ENCODE measurements at regions not wholly inside any gene's neighbourhood (a gene's known extent, or its start where the extent isn't known, plus 50 kb on each side); places are given as distances from the start of the nearest gene placed in this dataset.

GRCh38 chr3:30271781-30272180 is 334.6 kb upstream of the TGFBR2 start:
- no peaks in the 10 kb centered on the region for H4K20me1 ChIP-seq (replicated peaks; ENCODE audit: insufficient read depth)
- H3K4me3 ChIP-seq: no peak overlapping the region
- no peaks in the 10 kb centered on the region for H3K79me2 ChIP-seq (replicated peaks; ENCODE audit: insufficient read depth)
- H3K36me3 Mint-ChIP-seq (ENCODE audit: low read depth): peaks cover 12% of the 10 kb centered on the region; the same call in 2 of the 3 replicates
- H3K4me1 Mint-ChIP-seq: peaks cover 2% of the 10 kb centered on the region; the same call in 2 of the 3 replicates
- H3F3A ChIP-seq (replicated peaks; ENCODE audit: low read depth): no peaks in the 10 kb centered on the region
- no peaks in the 10 kb centered on the region for H3K4me1 ChIP-seq (ENCODE audit: insufficient read depth)
- H3K4me3 Mint-ChIP-seq: no peak overlapping the region
- H3K27me3 Mint-ChIP-seq (ENCODE audit: insufficient read depth, low read depth, poor library complexity): peaks cover 1% of the 10 kb centered on the region
- ATAC-seq: no peak
- no peak for TF ChIP-seq JUNB (IDR thresholded peaks at IDR 0.05; ENCODE audit: unreplicated experiment)
- no peaks in the 10 kb centered on the region for H3K27me3 ChIP-seq (ENCODE audit: insufficient read depth)
- no peak overlapping the region for H3K4me2 ChIP-seq
- H3K27ac ChIP-seq (ENCODE audit: low read depth): no peak overlapping the region
- peaks cover 23% of the 10 kb centered on the region for H3K9me3 Mint-ChIP-seq
- H3K36me3 ChIP-seq (ENCODE audit: insufficient read depth): peaks cover 4% of the 10 kb centered on the region; the same call in 1 of the 2 replicates
- no peak overlapping the region for H2AFZ ChIP-seq
- DNase-seq (ENCODE audit: low spot score): no peak
- H3K9me2 ChIP-seq (ENCODE audit: insufficient read depth): no peaks in the 10 kb centered on the region; the same call in 1 of the 2 replicates
- H3K27ac Mint-ChIP-seq: no peak overlapping the region

GRCh38 chr3:30273304-30274072 is 332.9 kb upstream of the TGFBR2 start:
- Histone ChIP-seq H4K20me1 (replicated peaks; ENCODE audit: insufficient read depth) (no peaks in the 10 kb centered on the region), H3K4me1 (ENCODE audit: insufficient read depth) (no peaks in the 10 kb centered on the region), H3K4me2 (no peak overlapping the region), H3K9me2 (ENCODE audit: insufficient read depth) (no peaks in the 10 kb centered on the region; the same call in 1 of the 2 replicates), H3K27me3 (ENCODE audit: insufficient read depth) (no peaks in the 10 kb centered on the region), H3K27ac (ENCODE audit: low read depth) (no peak overlapping the region), H3K79me2 (replicated peaks; ENCODE audit: insufficient read depth) (no peaks in the 10 kb centered on the region), H3K4me3 (no peak overlapping the region), H3K36me3 (ENCODE audit: insufficient read depth) (peaks cover 4% of the 10 kb centered on the region; the same call in 1 of the 2 replicates), H2AFZ (no peak overlapping the region), H3F3A (replicated peaks; ENCODE audit: low read depth) (no peaks in the 10 kb centered on the region)
- Mint-ChIP-seq H3K4me3 (no peak overlapping the region), H3K4me1 (no peaks in the 10 kb centered on the region), H3K36me3 (ENCODE audit: low read depth) (peaks cover 26% of the 10 kb centered on the region; the same call in 2 of the 3 replicates), H3K9me3 (peaks cover 39% of the 10 kb centered on the region), H3K27me3 (ENCODE audit: insufficient read depth, low read depth, poor library complexity) (peaks cover 1% of the 10 kb centered on the region), H3K27ac (no peak overlapping the region)
- TF ChIP-seq POLR2AphosphoS5 (IDR thresholded peaks at IDR 0.05; ENCODE audit: low read depth) (no peak), STAT1 (IDR thresholded peaks at IDR 0.05; ENCODE audit: unreplicated experiment) (no peak)
- ATAC-seq (no peak), DNase-seq (ENCODE audit: low spot score) (no peak)

GRCh38 chr3:30277494-30277893 is 328.9 kb upstream of the TGFBR2 start:
- H3K27ac Mint-ChIP-seq: no peak overlapping the region
- no peaks in the 10 kb centered on the region for H3K79me2 ChIP-seq (replicated peaks; ENCODE audit: insufficient read depth)
- no peaks in the 10 kb centered on the region for H3K27me3 ChIP-seq (ENCODE audit: insufficient read depth)
- H3K4me2 ChIP-seq: no peak overlapping the region
- H3K9me2 ChIP-seq (ENCODE audit: insufficient read depth): no peaks in the 10 kb centered on the region; the same call in 1 of the 2 replicates
- H4K20me1 ChIP-seq (replicated peaks; ENCODE audit: insufficient read depth): no peaks in the 10 kb centered on the region
- peaks cover 6% of the 10 kb centered on the region; the same call in 2 of the 3 replicates for H3K4me1 Mint-ChIP-seq
- H3K27ac ChIP-seq (ENCODE audit: low read depth): no peak overlapping the region
- H3F3A ChIP-seq (replicated peaks; ENCODE audit: low read depth): no peaks in the 10 kb centered on the region
- H2AFZ ChIP-seq: no peak overlapping the region
- H3K36me3 ChIP-seq (ENCODE audit: insufficient read depth): peaks cover 4% of the 10 kb centered on the region; the same call in 1 of the 2 replicates
- no peaks in the 10 kb centered on the region for H3K4me1 ChIP-seq (ENCODE audit: insufficient read depth)
- ATAC-seq: no peak
- peaks cover 59% of the 10 kb centered on the region for H3K9me3 Mint-ChIP-seq
- H3K27me3 Mint-ChIP-seq (ENCODE audit: insufficient read depth, low read depth, poor library complexity): peaks cover 1% of the 10 kb centered on the region
- H3K36me3 Mint-ChIP-seq (ENCODE audit: low read depth): peaks cover 47% of the 10 kb centered on the region; the same call in 2 of the 3 replicates
- DNase-seq (ENCODE audit: low spot score): no peak
- H3K4me3 ChIP-seq: no peak overlapping the region
- H3K4me3 Mint-ChIP-seq: no peak overlapping the region
- TF ChIP-seq STAT1 (IDR thresholded peaks at IDR 0.05; ENCODE audit: unreplicated experiment) (no peak), REST (IDR thresholded peaks at IDR 0.05; ENCODE audit: unreplicated experiment) (no peak), JUNB (IDR thresholded peaks at IDR 0.05; ENCODE audit: unreplicated experiment) (no peak), ZNF114 (CRISPR knock-in tag; IDR thresholded peaks at IDR 0.05) (no peak), ETS1 (IDR thresholded peaks at IDR 0.05) (no peak), ZNF331 (CRISPR knock-in tag; IDR thresholded peaks at IDR 0.05; ENCODE audit: low read depth) (no peak), POLR2AphosphoS5 (IDR thresholded peaks at IDR 0.05; ENCODE audit: low read depth) (no peak), CTCF (conservative IDR thresholded peaks at IDR 0.05; ENCODE audit: low read depth in 2 of 2) (no peak), CREB1 (CRISPR knock-in tag; IDR thresholded peaks at IDR 0.05; ENCODE audit: low read depth) (no peak)

Measured in GM23338 (cell line).